Adrenal gland (tissue), 5 donors: ENCODE measurements at regions not wholly inside any gene's neighbourhood (a gene's known extent, or its start where the extent isn't known, plus 50 kb on each side); places are given as distances from the start of the nearest gene placed in this dataset.

Experiments used
- CTCF ChIP-seq, 6 experiments: fragments of 450-650 bp in 4 of 6; fragments of 200-600 bp in 2 of 6; sonication (generic) in 1 of 6; IDR thresholded peaks; 1 replicate in 5 of 6; 2 replicates in 1 of 6; pipeline versions ENCODE4 v1.5.1 to v1.8.0; 2016 to 2021; ENCODE audit warnings: antibody characterized with exemption in 6 of 6, mild to moderate bottlenecking in 2 of 6, moderate library complexity in 1 of 6
- POLR2A ChIP-seq, 2 donors: fragments of 450-650 bp; IDR thresholded peaks; one replicate each; pipeline ENCODE4 v1.6.1; 2017; ENCODE audit warnings: antibody characterized with exemption in 2 of 2, mild to moderate bottlenecking in 2 of 2, moderate library complexity in 1 of 2
- donor health status: DM: no; HTN: no; CAD: no.

- TF ChIP-seq CTCF (IDR thresholded peaks at IDR 0.05), result no peak
- no peak for TF ChIP-seq POLR2A (IDR thresholded peaks at IDR 0.05)
These were observed 115.1 kb downstream of the TOMM20 start for GRCh38 chr1:235013512-235013911.
